GM12873 (cell line): ENCODE measurements at regions not wholly inside any gene's neighbourhood (a gene's known extent, or its start where the extent isn't known, plus 50 kb on each side); places are given as distances from the start of the nearest gene placed in this dataset.

Experiments used
- TF ChIP-seq, protein P1 (sequence below): IDR thresholded peaks from 2 replicates; pipeline ENCODE4 v1.5.1; 2012; ENCODE audit warnings: low read depth, mild to moderate bottlenecking, moderate library complexity, low read length, control low read depth; ENCODE audit not compliant: insufficient read depth; ENCODE audit errors: missing control alignments

DNA sequence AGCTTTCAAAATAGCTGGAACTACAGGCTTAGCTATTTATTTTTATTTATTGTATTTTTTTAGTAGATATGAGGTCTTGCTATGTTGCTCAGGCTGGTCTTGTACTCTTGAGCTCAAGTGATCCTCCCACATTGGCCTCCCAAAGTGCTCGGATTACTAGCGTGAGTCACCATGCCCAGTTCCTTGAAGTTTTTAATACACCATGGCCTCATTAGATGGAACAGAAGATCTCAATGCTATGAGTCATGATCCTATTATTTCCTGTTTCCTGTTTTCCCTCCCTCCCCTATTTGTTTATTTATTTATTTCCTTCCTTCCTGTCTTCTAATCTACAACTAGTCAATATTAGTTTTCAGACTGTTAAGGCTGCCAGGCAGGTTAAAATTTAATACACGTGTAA is 309.0 kb downstream of the CMPK2 start:
- TF ChIP-seq, protein P1, sequence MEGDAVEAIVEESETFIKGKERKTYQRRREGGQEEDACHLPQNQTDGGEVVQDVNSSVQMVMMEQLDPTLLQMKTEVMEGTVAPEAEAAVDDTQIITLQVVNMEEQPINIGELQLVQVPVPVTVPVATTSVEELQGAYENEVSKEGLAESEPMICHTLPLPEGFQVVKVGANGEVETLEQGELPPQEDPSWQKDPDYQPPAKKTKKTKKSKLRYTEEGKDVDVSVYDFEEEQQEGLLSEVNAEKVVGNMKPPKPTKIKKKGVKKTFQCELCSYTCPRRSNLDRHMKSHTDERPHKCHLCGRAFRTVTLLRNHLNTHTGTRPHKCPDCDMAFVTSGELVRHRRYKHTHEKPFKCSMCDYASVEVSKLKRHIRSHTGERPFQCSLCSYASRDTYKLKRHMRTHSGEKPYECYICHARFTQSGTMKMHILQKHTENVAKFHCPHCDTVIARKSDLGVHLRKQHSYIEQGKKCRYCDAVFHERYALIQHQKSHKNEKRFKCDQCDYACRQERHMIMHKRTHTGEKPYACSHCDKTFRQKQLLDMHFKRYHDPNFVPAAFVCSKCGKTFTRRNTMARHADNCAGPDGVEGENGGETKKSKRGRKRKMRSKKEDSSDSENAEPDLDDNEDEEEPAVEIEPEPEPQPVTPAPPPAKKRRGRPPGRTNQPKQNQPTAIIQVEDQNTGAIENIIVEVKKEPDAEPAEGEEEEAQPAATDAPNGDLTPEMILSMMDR, result no peak

DNA sequence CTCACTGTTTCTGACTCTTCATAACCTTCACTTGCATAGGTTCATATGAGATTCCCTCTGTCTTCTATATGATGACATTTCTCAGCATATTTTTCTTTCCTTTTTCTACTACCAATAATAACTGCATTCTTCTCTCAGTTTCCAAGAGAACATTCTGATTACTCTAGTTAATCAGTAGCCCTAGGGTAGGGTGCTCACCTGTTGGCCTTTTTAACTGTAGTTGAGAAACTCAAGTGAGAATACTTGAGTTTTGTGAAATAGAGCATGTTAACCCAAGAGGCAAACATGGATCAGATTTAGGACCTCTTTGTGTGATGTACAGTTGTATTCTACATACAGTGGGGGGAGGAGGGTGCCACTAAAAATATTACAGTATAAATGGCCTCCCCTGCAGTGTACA is 308.0 kb downstream of the CMPK2 start:
- TF ChIP-seq, protein P1, result no peak

DNA sequence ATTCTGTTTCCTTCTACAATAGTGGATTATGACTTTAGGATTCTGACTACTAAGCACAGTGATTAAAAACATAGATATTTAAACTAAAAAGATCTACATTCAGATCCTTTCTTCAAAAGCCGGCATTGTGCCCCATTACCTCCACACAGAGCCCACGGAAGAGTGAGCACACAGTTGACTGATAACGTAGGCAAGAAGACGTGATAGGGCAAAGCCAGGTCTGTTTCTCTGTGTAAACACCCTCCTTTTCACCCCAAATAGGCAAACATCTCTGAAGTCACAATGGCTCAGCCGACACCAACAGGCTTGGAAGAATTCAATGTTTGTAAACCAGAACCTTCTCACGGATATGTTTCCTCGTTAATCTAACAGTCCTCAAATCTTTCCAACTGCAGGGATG is 302.9 kb downstream of the CMPK2 start:
- TF ChIP-seq, protein P1, result no peak

DNA sequence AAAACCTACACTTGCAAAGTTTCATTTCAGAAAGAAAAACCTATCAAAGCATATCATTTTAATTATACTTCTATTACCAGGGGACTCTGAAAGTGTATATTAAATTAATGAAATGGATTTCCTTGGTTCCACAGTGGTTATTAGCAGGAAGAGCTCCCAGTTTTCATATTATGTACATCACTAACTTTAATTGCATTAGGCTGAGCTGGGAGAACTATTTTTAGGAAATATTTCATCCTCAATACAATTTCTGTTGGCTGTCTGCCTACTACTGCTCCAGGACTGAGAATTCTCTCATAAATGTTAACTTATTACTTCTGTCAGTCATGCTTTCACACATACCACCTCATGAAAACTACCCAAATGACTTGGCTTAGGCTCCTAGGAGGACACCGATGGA is 301.4 kb downstream of the CMPK2 start:
- TF ChIP-seq, protein P1, result no peak

DNA sequence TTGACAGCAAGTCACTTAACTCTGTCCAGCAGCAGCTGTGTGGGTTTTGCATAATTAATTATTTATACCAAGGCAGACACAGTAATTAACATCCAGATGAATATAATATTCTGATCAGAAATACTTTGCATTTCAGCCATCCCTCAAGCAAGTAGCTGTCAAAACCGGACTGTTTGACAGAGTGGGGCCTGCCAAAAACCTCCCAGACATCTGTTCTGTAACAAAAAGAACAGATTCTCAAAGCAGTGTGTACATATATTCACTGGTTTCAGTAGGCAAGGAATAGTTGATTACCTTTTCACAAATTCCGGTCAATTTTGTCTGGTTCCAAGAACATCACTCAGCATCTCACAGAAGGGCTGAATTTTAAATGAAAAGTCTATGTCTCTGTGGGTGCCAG is 291.6 kb downstream of the CMPK2 start:
- TF ChIP-seq, protein P1, result no peak

DNA sequence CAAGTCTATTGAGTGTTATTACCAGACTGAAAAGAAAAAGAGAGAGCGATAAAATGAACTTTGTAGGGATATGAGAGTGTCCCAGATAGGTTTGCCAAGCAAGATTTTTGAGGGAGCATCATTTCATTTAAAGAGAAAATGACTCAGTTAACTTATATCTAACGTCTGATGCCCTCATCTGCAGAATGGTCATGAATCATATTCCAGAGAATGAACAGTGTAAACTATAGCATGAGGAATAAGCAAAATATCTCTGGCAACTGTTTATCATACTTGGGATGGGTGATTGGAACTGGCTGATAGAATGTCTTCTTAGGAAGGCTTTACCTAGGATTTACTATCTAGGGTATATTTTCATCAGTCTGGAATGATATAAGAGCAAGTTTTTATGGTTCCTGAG is 289.4 kb downstream of the CMPK2 start:
- TF ChIP-seq, protein P1, result no peak

DNA sequence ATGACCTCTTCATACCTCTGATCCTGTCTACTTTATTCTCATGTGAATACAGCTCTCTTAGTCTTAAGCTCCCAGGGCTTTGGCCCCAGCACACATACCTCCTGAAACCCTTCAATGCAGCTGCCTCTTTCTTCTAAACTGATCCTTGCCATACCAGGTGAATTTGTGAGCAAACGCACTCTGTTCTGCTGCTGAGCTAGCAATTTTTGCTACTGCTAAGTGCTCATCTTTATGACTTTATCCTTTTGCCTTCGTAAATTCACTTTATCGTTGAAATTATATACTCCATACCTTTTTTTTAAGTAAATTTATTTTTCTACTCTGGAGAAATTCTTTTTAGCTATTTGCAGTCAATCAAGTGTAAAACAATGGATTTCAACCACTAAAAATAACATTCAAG is 287.7 kb downstream of the CMPK2 start:
- TF ChIP-seq, protein P1, result no peak
